RWPE2 (cell line): ENCODE measurements at regions not wholly inside any gene's neighbourhood (a gene's known extent, or its start where the extent isn't known, plus 50 kb on each side); places are given as distances from the start of the nearest gene placed in this dataset.

Experiments used
- ATAC-seq: fragments of 200-7000 bp; cut with Tn5 transposase; 3 replicates; pipeline ENCODE4 v1.9.1; 2021; ENCODE audit warnings: low read depth
- DNase-seq: peaks from one replicate; pipeline ENCODE4 v3.0.0-alpha.2; 2020; ENCODE audit warnings: low spot score
- H3K27ac ChIP-seq: fragments of 450-650 bp; 2 replicates; pipeline ENCODE4 v1.5.1; 2017; ENCODE audit warnings: mild to moderate bottlenecking; ENCODE audit not compliant: poor library complexity, severe bottlenecking
- H3K27me3 ChIP-seq: fragments of 250-450 bp; sonication (Bioruptor Pico); 2 replicates; pipeline ENCODE4 v1.5.1; 2021; ENCODE audit warnings: mild to moderate bottlenecking, moderate library complexity; ENCODE audit not compliant: insufficient read depth, poor library complexity, severe bottlenecking
- H3K36me3 ChIP-seq: fragments of 250-450 bp; sonication (Bioruptor Pico); 2 replicates; pipeline ENCODE4 v1.5.1; 2020; ENCODE audit warnings: low read depth, mild to moderate bottlenecking, moderate library complexity
- H3K4me1 ChIP-seq: fragments of 250-450 bp; sonication (Bioruptor Pico); 2 replicates; pipeline ENCODE4 v1.5.1; 2021; ENCODE audit warnings: mild to moderate bottlenecking, moderate library complexity; ENCODE audit not compliant: insufficient read depth, poor library complexity, severe bottlenecking
- H3K4me3 ChIP-seq: fragments of 250-450 bp; sonication (Bioruptor Pico); 2 replicates; pipeline ENCODE4 v1.5.1; 2021; ENCODE audit warnings: mild to moderate bottlenecking, moderate library complexity; ENCODE audit not compliant: severe bottlenecking
- H3K9me3 ChIP-seq: fragments of 250-450 bp; sonication (Bioruptor Pico); 2 replicates; pipeline ENCODE4 v1.5.1; 2021; ENCODE audit warnings: mild to moderate bottlenecking, moderate library complexity; ENCODE audit not compliant: severe bottlenecking
- TF ChIP-seq, protein P1 (sequence below): fragments of 450-650 bp; IDR thresholded peaks from one replicate; pipeline ENCODE4 v1.5.1; 2017; ENCODE audit warnings: mild to moderate bottlenecking, moderate library complexity; ENCODE audit not compliant: poor library complexity, severe bottlenecking

- Histone ChIP-seq H3K4me1 (no peaks in the 10 kb centered on the region), H3K27ac (no peak overlapping the region), H3K9me3 (no peaks in the 10 kb centered on the region), H3K4me3 (no peak overlapping the region), H3K27me3 (no peaks in the 10 kb centered on the region), H3K36me3 (no peaks in the 10 kb centered on the region)
- TF ChIP-seq, protein P1, sequence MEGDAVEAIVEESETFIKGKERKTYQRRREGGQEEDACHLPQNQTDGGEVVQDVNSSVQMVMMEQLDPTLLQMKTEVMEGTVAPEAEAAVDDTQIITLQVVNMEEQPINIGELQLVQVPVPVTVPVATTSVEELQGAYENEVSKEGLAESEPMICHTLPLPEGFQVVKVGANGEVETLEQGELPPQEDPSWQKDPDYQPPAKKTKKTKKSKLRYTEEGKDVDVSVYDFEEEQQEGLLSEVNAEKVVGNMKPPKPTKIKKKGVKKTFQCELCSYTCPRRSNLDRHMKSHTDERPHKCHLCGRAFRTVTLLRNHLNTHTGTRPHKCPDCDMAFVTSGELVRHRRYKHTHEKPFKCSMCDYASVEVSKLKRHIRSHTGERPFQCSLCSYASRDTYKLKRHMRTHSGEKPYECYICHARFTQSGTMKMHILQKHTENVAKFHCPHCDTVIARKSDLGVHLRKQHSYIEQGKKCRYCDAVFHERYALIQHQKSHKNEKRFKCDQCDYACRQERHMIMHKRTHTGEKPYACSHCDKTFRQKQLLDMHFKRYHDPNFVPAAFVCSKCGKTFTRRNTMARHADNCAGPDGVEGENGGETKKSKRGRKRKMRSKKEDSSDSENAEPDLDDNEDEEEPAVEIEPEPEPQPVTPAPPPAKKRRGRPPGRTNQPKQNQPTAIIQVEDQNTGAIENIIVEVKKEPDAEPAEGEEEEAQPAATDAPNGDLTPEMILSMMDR: no peak
- DNase-seq (no peak), ATAC-seq (no peak)
Measured at GRCh38 chr11:30811226-30811755, 225.1 kb upstream of the MPPED2 start.

DNA sequence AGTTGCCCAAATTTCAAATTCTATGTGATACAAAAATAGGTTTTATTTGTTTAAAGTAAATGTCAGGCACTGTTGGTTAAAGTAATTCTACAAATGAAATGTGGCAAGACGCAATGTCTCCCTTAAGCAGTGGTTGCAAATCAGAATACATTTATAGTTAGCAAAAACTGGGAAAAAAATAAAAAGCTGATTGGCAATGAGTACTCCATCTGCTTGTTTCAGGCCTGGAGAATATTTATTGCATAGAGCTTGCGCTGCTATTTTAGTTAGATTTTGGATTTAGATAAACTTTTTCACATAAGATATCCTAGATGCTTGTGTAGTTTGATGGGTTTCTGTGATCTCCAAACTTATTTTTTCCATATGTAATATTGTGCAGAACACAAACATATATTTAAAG is 224.0 kb upstream of the MPPED2 start:
- Histone ChIP-seq H3K4me1 (no peaks in the 10 kb centered on the region), H3K9me3 (no peaks in the 10 kb centered on the region), H3K4me3 (no peak overlapping the region), H3K27ac (no peak overlapping the region), H3K36me3 (no peaks in the 10 kb centered on the region), H3K27me3 (no peaks in the 10 kb centered on the region)
- ATAC-seq (no peak), DNase-seq (no peak)
- TF ChIP-seq, protein P1: no peak

- TF ChIP-seq, protein P1: no peak
- H3K4me3 ChIP-seq: no peak overlapping the region
- DNase-seq: no peak
- no peak for ATAC-seq
- H3K27me3 ChIP-seq: no peaks in the 10 kb centered on the region
- H3K27ac ChIP-seq: no peak overlapping the region
- no peaks in the 10 kb centered on the region for H3K9me3 ChIP-seq
- H3K4me1 ChIP-seq: no peaks in the 10 kb centered on the region
- H3K36me3 ChIP-seq: no peaks in the 10 kb centered on the region
Measured at GRCh38 chr11:30801357-30801756, 215.2 kb upstream of the MPPED2 start.

GRCh38 chr11:30800904-30801303 is 214.8 kb upstream of the MPPED2 start:
- no peak overlapping the region for H3K27ac ChIP-seq
- no peak for DNase-seq
- no peak overlapping the region for H3K4me3 ChIP-seq
- H3K9me3 ChIP-seq: no peaks in the 10 kb centered on the region
- no peaks in the 10 kb centered on the region for H3K27me3 ChIP-seq
- no peaks in the 10 kb centered on the region for H3K36me3 ChIP-seq
- TF ChIP-seq, protein P1: no peak
- H3K4me1 ChIP-seq: no peaks in the 10 kb centered on the region
- ATAC-seq: no peak

DNA sequence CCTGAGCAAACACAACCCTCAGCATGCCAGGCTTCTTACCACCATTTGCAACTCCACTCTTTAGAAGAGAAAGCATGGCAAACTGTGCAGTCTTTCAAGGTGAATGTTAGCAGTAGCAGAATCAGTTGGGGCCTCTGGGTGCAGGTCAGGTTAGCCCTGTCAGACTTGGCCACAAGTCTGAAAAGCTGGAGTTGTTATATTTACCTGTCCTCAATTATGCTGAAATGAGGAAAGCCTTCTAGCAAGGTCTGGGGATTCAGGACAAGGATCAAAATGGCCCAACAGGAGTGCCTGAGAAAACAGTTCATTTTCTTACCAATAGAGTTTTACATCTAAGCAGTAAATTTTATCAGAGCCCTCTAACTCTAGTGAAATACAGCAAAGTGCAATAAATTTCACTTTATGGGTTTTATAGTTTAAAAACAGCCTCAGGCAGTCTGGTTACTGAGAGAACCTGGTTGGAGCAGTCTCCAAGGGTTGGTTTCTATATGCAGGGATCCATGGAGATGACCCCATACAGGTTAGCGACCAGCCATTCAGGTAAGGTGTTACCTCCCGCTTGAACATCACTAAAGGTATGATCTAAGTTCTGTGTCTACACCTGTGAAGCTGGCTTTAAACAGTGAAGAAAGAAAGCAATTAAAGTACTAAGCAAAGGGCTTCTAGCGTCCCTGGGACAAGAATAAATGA is 212.5 kb upstream of the MPPED2 start:
- ATAC-seq: no peak
- Histone ChIP-seq H3K4me3 (no peak overlapping the region), H3K27ac (no peak overlapping the region), H3K27me3 (no peaks in the 10 kb centered on the region), H3K4me1 (no peaks in the 10 kb centered on the region), H3K9me3 (no peaks in the 10 kb centered on the region), H3K36me3 (no peaks in the 10 kb centered on the region)
- no peak for DNase-seq
- TF ChIP-seq, protein P1: no peak
